ENCODE measurements at regions not wholly inside any gene's neighbourhood (a gene's known extent, or its start where the extent isn't known, plus 50 kb on each side); places are given as distances from the start of the nearest gene placed in this dataset.

DNA sequence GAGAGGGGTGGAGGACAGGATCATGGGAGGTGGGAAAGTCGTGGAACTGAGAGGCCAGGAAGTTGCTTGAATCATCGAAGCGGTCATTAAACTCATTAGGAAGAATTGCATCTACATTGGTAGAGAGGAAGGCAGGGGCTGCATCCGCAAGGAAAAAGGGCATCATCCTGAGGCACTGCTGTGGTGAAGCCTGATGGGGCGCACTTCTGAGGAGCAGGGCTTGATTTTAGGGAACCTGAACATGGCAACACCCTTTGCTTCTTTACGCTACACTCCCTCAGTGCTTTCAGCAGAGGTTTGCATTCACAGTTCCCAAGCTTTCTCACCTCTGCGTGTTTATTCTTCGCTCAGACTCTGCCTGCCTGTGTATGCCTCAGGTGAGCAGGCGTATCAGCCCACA is 352.0 kb upstream of the RAB6C start:
- TF ChIP-seq, protein P1, sequence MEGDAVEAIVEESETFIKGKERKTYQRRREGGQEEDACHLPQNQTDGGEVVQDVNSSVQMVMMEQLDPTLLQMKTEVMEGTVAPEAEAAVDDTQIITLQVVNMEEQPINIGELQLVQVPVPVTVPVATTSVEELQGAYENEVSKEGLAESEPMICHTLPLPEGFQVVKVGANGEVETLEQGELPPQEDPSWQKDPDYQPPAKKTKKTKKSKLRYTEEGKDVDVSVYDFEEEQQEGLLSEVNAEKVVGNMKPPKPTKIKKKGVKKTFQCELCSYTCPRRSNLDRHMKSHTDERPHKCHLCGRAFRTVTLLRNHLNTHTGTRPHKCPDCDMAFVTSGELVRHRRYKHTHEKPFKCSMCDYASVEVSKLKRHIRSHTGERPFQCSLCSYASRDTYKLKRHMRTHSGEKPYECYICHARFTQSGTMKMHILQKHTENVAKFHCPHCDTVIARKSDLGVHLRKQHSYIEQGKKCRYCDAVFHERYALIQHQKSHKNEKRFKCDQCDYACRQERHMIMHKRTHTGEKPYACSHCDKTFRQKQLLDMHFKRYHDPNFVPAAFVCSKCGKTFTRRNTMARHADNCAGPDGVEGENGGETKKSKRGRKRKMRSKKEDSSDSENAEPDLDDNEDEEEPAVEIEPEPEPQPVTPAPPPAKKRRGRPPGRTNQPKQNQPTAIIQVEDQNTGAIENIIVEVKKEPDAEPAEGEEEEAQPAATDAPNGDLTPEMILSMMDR (IDR thresholded peaks at IDR 0.05; ENCODE audit: insufficient read depth, low read length), result no peak
- TF ChIP-seq POLR2AphosphoS5 (IDR thresholded peaks at IDR 0.05; ENCODE audit: low read depth), result no peak
- TF ChIP-seq, protein P2, sequence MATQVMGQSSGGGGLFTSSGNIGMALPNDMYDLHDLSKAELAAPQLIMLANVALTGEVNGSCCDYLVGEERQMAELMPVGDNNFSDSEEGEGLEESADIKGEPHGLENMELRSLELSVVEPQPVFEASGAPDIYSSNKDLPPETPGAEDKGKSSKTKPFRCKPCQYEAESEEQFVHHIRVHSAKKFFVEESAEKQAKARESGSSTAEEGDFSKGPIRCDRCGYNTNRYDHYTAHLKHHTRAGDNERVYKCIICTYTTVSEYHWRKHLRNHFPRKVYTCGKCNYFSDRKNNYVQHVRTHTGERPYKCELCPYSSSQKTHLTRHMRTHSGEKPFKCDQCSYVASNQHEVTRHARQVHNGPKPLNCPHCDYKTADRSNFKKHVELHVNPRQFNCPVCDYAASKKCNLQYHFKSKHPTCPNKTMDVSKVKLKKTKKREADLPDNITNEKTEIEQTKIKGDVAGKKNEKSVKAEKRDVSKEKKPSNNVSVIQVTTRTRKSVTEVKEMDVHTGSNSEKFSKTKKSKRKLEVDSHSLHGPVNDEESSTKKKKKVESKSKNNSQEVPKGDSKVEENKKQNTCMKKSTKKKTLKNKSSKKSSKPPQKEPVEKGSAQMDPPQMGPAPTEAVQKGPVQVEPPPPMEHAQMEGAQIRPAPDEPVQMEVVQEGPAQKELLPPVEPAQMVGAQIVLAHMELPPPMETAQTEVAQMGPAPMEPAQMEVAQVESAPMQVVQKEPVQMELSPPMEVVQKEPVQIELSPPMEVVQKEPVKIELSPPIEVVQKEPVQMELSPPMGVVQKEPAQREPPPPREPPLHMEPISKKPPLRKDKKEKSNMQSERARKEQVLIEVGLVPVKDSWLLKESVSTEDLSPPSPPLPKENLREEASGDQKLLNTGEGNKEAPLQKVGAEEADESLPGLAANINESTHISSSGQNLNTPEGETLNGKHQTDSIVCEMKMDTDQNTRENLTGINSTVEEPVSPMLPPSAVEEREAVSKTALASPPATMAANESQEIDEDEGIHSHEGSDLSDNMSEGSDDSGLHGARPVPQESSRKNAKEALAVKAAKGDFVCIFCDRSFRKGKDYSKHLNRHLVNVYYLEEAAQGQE (IDR thresholded peaks at IDR 0.05; ENCODE audit: insufficient replicate concordance, low read depth), result no peak
- no peak for TF ChIP-seq GABPA (IDR thresholded peaks at IDR 0.05; ENCODE audit: low read depth)

All from HL-60 (cell line).